IMR-90 (cell line): ENCODE measurements at regions not wholly inside any gene's neighbourhood (a gene's known extent, or its start where the extent isn't known, plus 50 kb on each side); places are given as distances from the start of the nearest gene placed in this dataset.
"Not testable (repeated sequence)": the region's sequence is repeated elsewhere in the genome, so short reads cannot be mapped to it uniquely, and the experiment has no call there.

Experiments used
- ATAC-seq: fragments of 200-7000 bp; cut with Tn5 transposase; 2 replicates; pipeline ENCODE4 v1.9.1; 2020; ENCODE audit warnings: low read depth, mild to moderate bottlenecking, moderate library complexity
- BruUV-seq: library from RNA; stranded (reverse); fragments of 400-500 nt; replicated peaks from 2 replicates; lab custom pipeline; 2021; lab: Mats Ljungman, UMichigan
- CTCF ChIA-PET: fragments of 300-600 bp; formaldehyde crosslinking; extraction: SDS; loops from one replicate; lab custom pipeline; 2021; ENCODE audit warnings: antibody characterized with exemption; lab: Yijun Ruan, JAX
- POLR2A ChIA-PET: fragments of 300-600 bp; sonication (Branson Sonifier 250); formaldehyde crosslinking; loops from one replicate; lab custom pipeline; 2022; ENCODE audit warnings: antibody characterized with exemption; ENCODE audit not compliant: unreplicated experiment; lab: Charles Lee
- DNase-seq: peaks from one replicate; pipeline ENCODE4 v3.0.0; 2013
- H2AFZ ChIP-seq: replicated peaks from 2 replicates; pipeline ENCODE3; 2013; ENCODE audit warnings: low read length, mild to moderate bottlenecking; ENCODE audit not compliant: poor library complexity
- H2AK5ac ChIP-seq: 2 replicates; pipeline ENCODE4 v1.6.1; 2013; ENCODE audit warnings: low read depth, low read length, inconsistent platforms
- H2AK9ac ChIP-seq: replicated peaks from 2 replicates; pipeline ENCODE3; 2013; ENCODE audit warnings: mild to moderate bottlenecking, low read depth, low read length, moderate library complexity; ENCODE audit not compliant: poor library complexity
- H2BK120ac ChIP-seq: 2 replicates; pipeline ENCODE4 v1.6.1; 2013; ENCODE audit warnings: low read depth, low read length, inconsistent platforms
- H2BK15ac ChIP-seq: 3 replicates; pipeline ENCODE4 v1.6.1; 2013; ENCODE audit warnings: low read depth, low read length, inconsistent platforms
- H2BK20ac ChIP-seq: 2 replicates; pipeline ENCODE4 v1.6.1; 2013; ENCODE audit warnings: low read depth, mild to moderate bottlenecking, inconsistent platforms, low read length, moderate library complexity
- H2BK5ac ChIP-seq: 2 replicates; pipeline ENCODE4 v1.6.1; 2013; ENCODE audit warnings: mild to moderate bottlenecking, low read depth, low read length, inconsistent platforms; ENCODE audit not compliant: poor library complexity, severe bottlenecking
- H3K14ac ChIP-seq: replicated peaks from 2 replicates; pipeline ENCODE4 v1.6.1; 2013; ENCODE audit warnings: low read depth, low read length, inconsistent platforms
- H3K18ac ChIP-seq: 2 replicates; pipeline ENCODE4 v1.6.1; 2013; ENCODE audit warnings: low read depth, low read length, control low read depth
- H3K23ac ChIP-seq: 2 replicates; pipeline ENCODE4 v1.6.1; 2013; ENCODE audit warnings: low read depth, low read length, inconsistent platforms
- H3K27ac ChIP-seq: 2 replicates; pipeline ENCODE4 v1.5.1; 2013; ENCODE audit warnings: mild to moderate bottlenecking, control low read depth, low read length; ENCODE audit not compliant: insufficient read depth
- H3K27me3 ChIP-seq: 2 replicates; pipeline ENCODE4 v1.6.1; 2013; ENCODE audit warnings: low read length; ENCODE audit not compliant: control insufficient read depth, insufficient read depth
- H3K36me3 ChIP-seq: 2 replicates; pipeline ENCODE4 v1.6.1; 2013; ENCODE audit warnings: low read length, mixed read lengths; ENCODE audit not compliant: control insufficient read depth, insufficient read depth
- H3K4ac ChIP-seq: 2 replicates; pipeline ENCODE4 v1.6.1; 2013; ENCODE audit warnings: low read depth, low read length, inconsistent platforms
- H3K4me1 ChIP-seq: 2 replicates; pipeline ENCODE4 v1.6.1; 2013; ENCODE audit warnings: low read length, mixed read lengths; ENCODE audit not compliant: control insufficient read depth, insufficient read depth
- H3K4me2 ChIP-seq: 2 replicates; pipeline ENCODE4 v1.6.1; 2013; ENCODE audit warnings: low read depth, mild to moderate bottlenecking, control low read depth, low read length, moderate library complexity
- H3K4me3 ChIP-seq: 2 replicates; pipeline ENCODE4 v1.5.1; 2013; ENCODE audit warnings: low read depth, mild to moderate bottlenecking, control low read depth, low read length, moderate library complexity; ENCODE audit not compliant: insufficient read depth
- H3K56ac ChIP-seq: 2 replicates; pipeline ENCODE4 v1.6.1; 2013; ENCODE audit warnings: low read length, inconsistent platforms; ENCODE audit not compliant: insufficient read depth; ENCODE audit errors: extremely low read depth
- H3K79me1 ChIP-seq, 2 experiments: 2 replicates each; pipeline ENCODE4 v1.6.1; 2013; ENCODE audit warnings: low read length in 2 of 2, inconsistent platforms in 1 of 2, low read depth in 1 of 2
- H3K9ac ChIP-seq: 2 replicates; pipeline ENCODE4 v1.6.1; 2013; ENCODE audit warnings: low read depth, low read length, control low read depth
- H3K9me1 ChIP-seq: 2 replicates; pipeline ENCODE4 v1.6.1; 2013; ENCODE audit warnings: low read length, inconsistent platforms; ENCODE audit not compliant: insufficient read depth
- H3K9me3 ChIP-seq: 2 replicates; pipeline ENCODE4 v1.6.1; 2013; ENCODE audit warnings: low read length; ENCODE audit not compliant: control insufficient read depth, insufficient read depth
- H4K20me1 ChIP-seq: 2 replicates; pipeline ENCODE4 v1.6.1; 2013; ENCODE audit warnings: low read length, inconsistent platforms; ENCODE audit not compliant: insufficient read depth
- H4K5ac ChIP-seq: 2 replicates; pipeline ENCODE4 v1.6.1; 2013; ENCODE audit warnings: mild to moderate bottlenecking, low read depth, low read length, control low read depth
- H4K8ac ChIP-seq, 2 experiments: 2 replicates each; pipeline ENCODE4 v1.6.1; 2013; ENCODE audit warnings: low read depth in 2 of 2, low read length in 2 of 2, control low read depth in 1 of 2, inconsistent platforms in 1 of 2
- H4K91ac ChIP-seq: 2 replicates; pipeline ENCODE4 v1.6.1; 2013; ENCODE audit warnings: low read depth, low read length, inconsistent platforms; ENCODE audit not compliant: insufficient read depth
- WGBS, 2 experiments: methylation state at CpG; one replicate each; pipeline versions ENCODE4 v1.1.5 to v1.1.7; 2013; ENCODE audit warnings: missing lambda C conversion rate in 2 of 2; ENCODE audit not compliant: insufficient read length in 1 of 2; ENCODE audit errors: extremely low coverage in 2 of 2; 5-methylcytosine and 5-hydroxymethylcytosine counted together
- dilution Hi-C: fragments of 300-500 bp; cut with HindIII; formaldehyde crosslinking; loops from one replicate; pipeline ENCODE4 v1.14.3; 2018; ENCODE audit warnings: low sequenced_read_pairs; ENCODE audit not compliant: unreplicated experiment
- in situ Hi-C: fragments of 300-500 bp; cut with MboI; formaldehyde crosslinking; loops from 3 replicates; pipeline ENCODE4 v1.14.3; 2019; ENCODE audit warnings: low sequenced_read_pairs, inconsistent platforms, mixed read lengths
- intact Hi-C: fragments of 100-400 bp; cut with micrococcal nuclease; formaldehyde crosslinking; loops from 2 replicates; pipeline ENCODE4 v1.10.0; 2022

DNA sequence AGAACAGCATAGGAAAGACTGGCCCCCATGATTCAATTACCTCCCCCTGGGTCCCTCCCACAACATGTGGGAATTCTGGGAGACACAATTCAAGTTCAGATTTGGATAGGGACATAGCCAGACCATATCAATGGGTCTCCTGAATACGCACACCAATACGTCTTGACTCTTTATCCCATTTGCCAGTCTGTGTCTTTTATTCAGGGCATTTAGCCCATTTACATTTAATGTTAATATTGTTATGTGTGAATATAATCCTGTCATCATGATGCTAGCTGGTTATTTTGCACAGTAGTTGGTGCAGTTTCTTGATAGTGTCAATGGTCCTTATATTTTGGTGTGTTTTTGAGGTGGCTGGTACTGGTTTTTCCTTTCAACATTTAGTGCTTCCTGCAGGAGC, 256.1 kb downstream of the ZNF608 start:
- dilution Hi-C loops: not testable (repeated sequence)

More for the DNA sequence above, 256.1 kb downstream of the ZNF608 start:
- H2BK15ac ChIP-seq, H2BK120ac ChIP-seq, intact Hi-C loops, H3K4me2 ChIP-seq, H3K4me3 ChIP-seq, H4K91ac ChIP-seq, H3K18ac ChIP-seq, H2BK5ac ChIP-seq, H2AK9ac ChIP-seq, H3K27me3 ChIP-seq, H3K9me3 ChIP-seq, H4K5ac ChIP-seq, H3K36me3 ChIP-seq, H3K9me1 ChIP-seq, DNase-seq, H2BK20ac ChIP-seq, ATAC-seq, H2AFZ ChIP-seq, BruUV-seq, H2AK5ac ChIP-seq, H4K20me1 ChIP-seq, H3K56ac ChIP-seq, H3K14ac ChIP-seq, H3K23ac ChIP-seq, H3K27ac ChIP-seq, POLR2A ChIA-PET, H3K4ac ChIP-seq, H4K8ac ChIP-seq, in situ Hi-C loops, H3K4me1 ChIP-seq, H3K9ac ChIP-seq, CTCF ChIA-PET, H3K79me1 ChIP-seq: not testable (repeated sequence)
- WGBS, 2 experiments: no CpG with 5 or more reads among the region's 2 CpGs
